ENCODE measurements at regions not wholly inside any gene's neighbourhood (a gene's known extent, or its start where the extent isn't known, plus 50 kb on each side); places are given as distances from the start of the nearest gene placed in this dataset.
A peak's percentile ranks its signal among the peaks of the same experiment; 100 is the strongest.

DNA sequence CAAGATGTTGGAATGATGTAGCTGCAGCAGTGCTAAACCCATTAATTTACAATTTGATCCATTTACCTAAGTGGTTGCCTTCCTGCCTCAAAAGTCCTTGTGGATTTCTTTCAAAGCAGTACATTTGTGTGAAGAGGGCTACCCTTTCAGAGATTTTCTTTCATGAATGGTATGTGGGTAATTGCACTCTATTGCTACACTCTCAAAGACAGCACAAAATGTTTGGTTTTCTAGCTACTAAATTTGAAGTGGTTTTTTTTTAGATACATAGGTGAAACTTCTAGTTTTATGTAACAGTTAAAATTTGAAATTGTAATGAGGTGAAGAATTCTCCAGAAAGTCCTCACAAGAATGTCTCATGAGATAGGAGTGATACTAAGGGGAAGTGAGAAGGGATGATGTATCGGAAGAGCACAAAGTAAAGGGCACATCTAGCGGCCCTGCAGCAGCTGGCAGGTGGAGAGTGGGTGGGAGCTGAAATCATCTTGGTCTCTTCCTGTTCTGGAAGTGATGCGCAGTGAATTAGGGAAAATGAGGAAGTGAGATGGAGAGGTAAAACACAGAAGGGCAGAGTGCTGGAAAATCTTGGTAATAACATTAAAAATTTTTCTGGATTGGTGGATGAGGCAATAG, 236.8 kb upstream of the MAN1A1 start:
- TF ChIP-seq SPI1 (IDR thresholded peaks at IDR 0.05; ENCODE audit: borderline replicate concordance, low read depth) (peak; percentile 68), CTCF (IDR thresholded peaks at IDR 0.05; ENCODE audit: insufficient read depth, low read length) (no peak), POLR2AphosphoS5 (IDR thresholded peaks at IDR 0.05; ENCODE audit: low read depth) (no peak)
- DNase-seq (ENCODE audit: low read depth in 1 of 2, low spot score in 1 of 2), result no peak
- H3K27ac ChIP-seq (replicated peaks), result no peak overlapping the region
- no peaks in the 10 kb centered on the region for H3K27me3 ChIP-seq (ENCODE audit: insufficient read depth, poor library complexity, severe bottlenecking)
- H3K4me3 ChIP-seq (replicated peaks; ENCODE audit: insufficient read depth, low read length), result no peak overlapping the region

DNA sequence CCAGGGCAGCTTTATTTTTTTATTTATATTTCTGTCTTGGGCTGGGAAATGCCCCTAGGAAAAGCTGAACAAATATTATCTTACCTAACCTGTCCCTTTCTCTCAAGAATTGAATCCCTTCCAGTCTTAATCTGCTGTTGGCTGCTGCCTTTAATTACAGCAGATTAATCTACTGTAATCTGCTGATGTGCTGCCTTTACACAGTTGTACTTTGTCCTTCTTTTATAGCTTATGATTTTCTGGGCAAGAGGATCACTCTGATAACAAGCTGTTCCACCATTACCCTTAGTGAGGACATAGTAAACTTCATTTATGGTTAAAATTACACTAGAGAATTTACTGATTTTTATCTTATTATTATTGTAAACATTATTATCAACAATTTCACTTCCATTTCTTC, 234.5 kb upstream of the MAN1A1 start:
- no peaks in the 10 kb centered on the region for H3K27me3 ChIP-seq (ENCODE audit: insufficient read depth, poor library complexity, severe bottlenecking)
- TF ChIP-seq GABPA (IDR thresholded peaks at IDR 0.05; ENCODE audit: low read depth), result no peak
- TF ChIP-seq, protein P1, sequence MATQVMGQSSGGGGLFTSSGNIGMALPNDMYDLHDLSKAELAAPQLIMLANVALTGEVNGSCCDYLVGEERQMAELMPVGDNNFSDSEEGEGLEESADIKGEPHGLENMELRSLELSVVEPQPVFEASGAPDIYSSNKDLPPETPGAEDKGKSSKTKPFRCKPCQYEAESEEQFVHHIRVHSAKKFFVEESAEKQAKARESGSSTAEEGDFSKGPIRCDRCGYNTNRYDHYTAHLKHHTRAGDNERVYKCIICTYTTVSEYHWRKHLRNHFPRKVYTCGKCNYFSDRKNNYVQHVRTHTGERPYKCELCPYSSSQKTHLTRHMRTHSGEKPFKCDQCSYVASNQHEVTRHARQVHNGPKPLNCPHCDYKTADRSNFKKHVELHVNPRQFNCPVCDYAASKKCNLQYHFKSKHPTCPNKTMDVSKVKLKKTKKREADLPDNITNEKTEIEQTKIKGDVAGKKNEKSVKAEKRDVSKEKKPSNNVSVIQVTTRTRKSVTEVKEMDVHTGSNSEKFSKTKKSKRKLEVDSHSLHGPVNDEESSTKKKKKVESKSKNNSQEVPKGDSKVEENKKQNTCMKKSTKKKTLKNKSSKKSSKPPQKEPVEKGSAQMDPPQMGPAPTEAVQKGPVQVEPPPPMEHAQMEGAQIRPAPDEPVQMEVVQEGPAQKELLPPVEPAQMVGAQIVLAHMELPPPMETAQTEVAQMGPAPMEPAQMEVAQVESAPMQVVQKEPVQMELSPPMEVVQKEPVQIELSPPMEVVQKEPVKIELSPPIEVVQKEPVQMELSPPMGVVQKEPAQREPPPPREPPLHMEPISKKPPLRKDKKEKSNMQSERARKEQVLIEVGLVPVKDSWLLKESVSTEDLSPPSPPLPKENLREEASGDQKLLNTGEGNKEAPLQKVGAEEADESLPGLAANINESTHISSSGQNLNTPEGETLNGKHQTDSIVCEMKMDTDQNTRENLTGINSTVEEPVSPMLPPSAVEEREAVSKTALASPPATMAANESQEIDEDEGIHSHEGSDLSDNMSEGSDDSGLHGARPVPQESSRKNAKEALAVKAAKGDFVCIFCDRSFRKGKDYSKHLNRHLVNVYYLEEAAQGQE (IDR thresholded peaks at IDR 0.05; ENCODE audit: insufficient replicate concordance, low read depth), result no peak
- no peak for TF ChIP-seq POLR2AphosphoS5 (IDR thresholded peaks at IDR 0.05; ENCODE audit: low read depth)
- TF ChIP-seq SPI1 (IDR thresholded peaks at IDR 0.05; ENCODE audit: borderline replicate concordance, low read depth), result no peak
- TF ChIP-seq CTCF (IDR thresholded peaks at IDR 0.05; ENCODE audit: insufficient read depth, low read length), result no peak
- no peak overlapping the region for H3K27ac ChIP-seq (replicated peaks)
- no peak overlapping the region for H3K4me3 ChIP-seq (replicated peaks; ENCODE audit: insufficient read depth, low read length)
- no peak for DNase-seq (ENCODE audit: low read depth in 1 of 2, low spot score in 1 of 2)

DNA sequence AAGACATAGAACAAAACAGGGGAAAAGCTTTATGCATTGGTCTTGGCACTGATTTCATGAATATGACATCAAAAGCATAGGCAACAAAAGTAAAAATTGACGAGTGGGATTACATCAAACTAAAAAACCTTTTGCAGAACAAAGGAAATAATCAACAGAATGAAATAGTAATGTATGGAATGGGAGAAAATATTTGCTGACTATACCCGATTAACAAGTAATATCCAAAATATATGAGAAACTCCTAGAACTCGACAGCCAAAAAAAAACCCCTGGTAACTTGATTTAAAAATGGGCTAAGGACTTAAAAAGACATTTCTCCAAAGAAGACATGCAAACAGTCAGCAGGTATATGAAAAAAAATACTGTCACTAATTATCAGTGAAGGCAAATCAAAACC, 231.7 kb upstream of the MAN1A1 start:
- Histone ChIP-seq H3K27ac (replicated peaks) (no peak overlapping the region), H3K27me3 (ENCODE audit: insufficient read depth, poor library complexity, severe bottlenecking) (no peaks in the 10 kb centered on the region), H3K4me3 (replicated peaks; ENCODE audit: insufficient read depth, low read length) (no peak overlapping the region)
- DNase-seq (ENCODE audit: low read depth in 1 of 2, low spot score in 1 of 2), result no peak
- TF ChIP-seq SPI1 (IDR thresholded peaks at IDR 0.05; ENCODE audit: borderline replicate concordance, low read depth), result no peak
- no peak for TF ChIP-seq CTCF (IDR thresholded peaks at IDR 0.05; ENCODE audit: insufficient read depth, low read length)
- TF ChIP-seq, protein P1 (IDR thresholded peaks at IDR 0.05; ENCODE audit: insufficient replicate concordance, low read depth), result no peak
- TF ChIP-seq POLR2AphosphoS5 (IDR thresholded peaks at IDR 0.05; ENCODE audit: low read depth), result no peak

DNA sequence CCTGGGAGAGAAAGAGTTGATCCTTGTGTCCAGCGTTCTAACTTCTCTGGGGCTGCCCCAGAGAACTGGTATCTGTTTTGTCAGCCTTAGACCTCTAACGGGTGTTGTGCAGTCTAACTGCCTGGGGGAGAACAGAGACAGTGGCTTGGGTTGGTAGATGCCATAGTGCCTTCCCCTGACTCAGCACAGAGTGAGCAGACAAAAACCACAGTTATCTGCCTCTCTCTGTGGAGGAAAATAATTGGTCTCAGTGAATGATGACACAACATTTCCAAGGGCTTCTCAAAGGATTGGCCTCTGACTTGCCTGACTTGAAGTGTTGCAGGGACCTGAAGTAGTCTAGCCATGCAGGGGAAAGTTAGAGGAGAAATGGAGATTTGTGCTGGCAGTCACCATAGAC, 226.2 kb upstream of the MAN1A1 start:
- Histone ChIP-seq H3K27me3 (ENCODE audit: insufficient read depth, poor library complexity, severe bottlenecking) (no peaks in the 10 kb centered on the region), H3K27ac (replicated peaks) (no peak overlapping the region), H3K4me3 (replicated peaks; ENCODE audit: insufficient read depth, low read length) (no peak overlapping the region)
- no peak for DNase-seq (ENCODE audit: low read depth in 1 of 2, low spot score in 1 of 2)
- TF ChIP-seq GABPA (IDR thresholded peaks at IDR 0.05; ENCODE audit: low read depth), result no peak
- TF ChIP-seq SPI1 (IDR thresholded peaks at IDR 0.05; ENCODE audit: borderline replicate concordance, low read depth), result no peak
- no peak for TF ChIP-seq POLR2AphosphoS5 (IDR thresholded peaks at IDR 0.05; ENCODE audit: low read depth)
- TF ChIP-seq, protein P1 (IDR thresholded peaks at IDR 0.05; ENCODE audit: insufficient replicate concordance, low read depth), result no peak
- no peak for TF ChIP-seq CTCF (IDR thresholded peaks at IDR 0.05; ENCODE audit: insufficient read depth, low read length)

All from HL-60 (cell line).